ENCODE measurements at regions not wholly inside any gene's neighbourhood (a gene's known extent, or its start where the extent isn't known, plus 50 kb on each side); places are given as distances from the start of the nearest gene placed in this dataset.
"Not testable (repeated sequence)": the region's sequence is repeated elsewhere in the genome, so short reads cannot be mapped to it uniquely, and the experiment has no call there.

DNA sequence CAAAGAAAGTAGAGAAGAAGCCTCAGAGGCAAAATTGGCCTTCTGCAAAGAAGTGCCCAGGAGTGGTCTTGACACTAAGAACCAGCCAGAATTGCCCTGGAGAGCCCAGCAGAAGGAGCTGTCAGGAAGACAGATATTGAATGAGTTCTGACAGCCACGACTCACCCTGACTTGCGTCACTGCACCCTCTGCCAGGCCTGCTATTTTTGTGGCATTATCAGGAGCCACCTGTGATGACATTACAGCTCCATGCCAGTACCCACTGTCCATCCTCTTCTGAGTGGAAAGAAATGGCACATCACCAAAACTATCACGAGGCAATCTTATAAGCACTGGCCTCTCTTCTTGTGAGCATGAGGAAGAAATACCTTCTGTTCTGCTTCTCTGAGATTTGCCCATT is 67.7 kb downstream of the SMIM20 start:
- peak; percentile 5 for DNase-seq

GRCh38 chr4:25982962-25983361 is 68.9 kb downstream of the SMIM20 start:
- DNase-seq, result no peak

DNA sequence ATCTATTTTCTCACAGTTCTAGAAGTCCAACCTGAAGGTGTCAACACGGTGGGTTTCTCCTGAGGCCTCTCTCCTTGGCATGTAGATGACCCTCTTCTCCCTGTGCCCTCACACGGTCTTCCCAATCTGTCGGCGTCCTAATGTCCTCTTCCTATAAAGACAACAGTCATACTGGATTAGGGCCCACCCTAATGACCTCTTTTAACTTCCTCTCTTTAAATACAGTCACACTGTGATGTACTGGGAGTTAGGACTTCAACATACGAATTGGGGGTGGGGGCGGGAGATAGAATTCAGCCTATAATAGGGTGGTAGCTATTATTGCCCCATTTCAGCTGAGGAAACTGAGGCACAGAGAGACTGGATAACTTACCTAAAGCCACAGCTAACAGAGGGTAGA is 70.2 kb downstream of the SMIM20 start:
- no peak for DNase-seq

DNA sequence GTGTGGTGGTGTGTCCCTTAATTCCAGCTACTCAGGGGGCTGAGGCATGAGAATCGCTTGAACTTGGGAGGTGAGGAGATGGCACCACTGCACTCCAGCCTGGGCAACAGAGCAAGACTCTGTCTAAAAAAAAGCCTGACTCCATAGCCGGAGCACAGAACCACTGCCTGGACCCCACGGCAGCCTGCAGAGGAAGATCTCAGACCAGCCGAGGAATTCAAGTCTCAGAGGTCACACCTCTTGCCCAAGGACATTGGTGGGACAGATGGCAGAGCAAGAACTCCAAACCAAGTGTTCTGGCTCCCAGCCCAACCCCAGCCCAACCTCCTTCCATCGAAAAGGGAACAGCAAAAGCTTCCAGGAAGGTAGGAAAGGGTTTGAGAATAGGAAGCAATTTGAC is 70.8 kb downstream of the SMIM20 start:
- DNase-seq, result no peak

DNA sequence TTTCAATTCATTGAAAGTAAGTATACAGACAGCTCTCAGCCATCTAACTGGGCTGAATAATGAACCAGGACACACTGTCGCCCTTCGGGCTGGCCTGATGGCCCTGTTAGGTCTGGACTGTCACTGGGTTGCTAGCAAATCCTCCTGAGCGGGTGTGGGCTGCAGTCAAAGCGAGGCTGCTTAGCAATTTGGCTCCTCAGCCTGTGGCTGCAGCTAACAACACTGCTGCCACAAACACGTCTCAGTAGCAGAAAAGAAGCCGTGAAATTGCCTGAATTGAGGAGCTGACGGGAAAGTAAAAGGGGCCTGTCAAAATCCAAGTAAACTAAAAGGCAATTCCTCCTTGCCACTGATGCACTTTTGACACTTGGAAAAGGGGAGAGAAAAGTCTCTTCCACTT is 72.8 kb downstream of the SMIM20 start:
- no peak for DNase-seq

DNA sequence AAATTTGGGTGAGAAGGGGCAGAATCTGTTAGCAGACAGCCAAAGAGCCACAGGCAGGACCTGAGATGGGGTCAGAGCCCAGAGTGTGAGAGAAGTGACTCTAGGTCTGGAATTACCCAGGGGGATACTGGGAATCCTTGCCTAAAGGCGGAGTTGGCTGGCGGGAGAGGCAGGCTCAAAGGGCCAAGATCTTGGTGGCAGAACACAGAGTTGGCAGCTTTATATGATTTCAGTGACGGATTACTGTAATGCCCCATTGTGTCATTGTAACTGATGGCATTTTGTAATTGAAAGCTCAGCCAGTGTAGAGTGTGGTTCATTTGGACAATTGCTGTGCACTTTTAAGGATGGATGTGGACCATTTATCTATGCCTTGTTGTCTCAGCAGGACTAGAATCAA is 77.3 kb downstream of the SMIM20 start:
- no peak for DNase-seq

GRCh38 chr4:25993395-25994185 is 79.6 kb downstream of the SMIM20 start:
- peak; percentile 35 for DNase-seq

- not testable (repeated sequence) for DNase-seq
These were observed 80.6 kb downstream of the SMIM20 start for GRCh38 chr4:25994577-25994976.

- DNase-seq, result no peak
These were observed 86.4 kb downstream of the SMIM20 start for GRCh38 chr4:26000274-26000950.

DNA sequence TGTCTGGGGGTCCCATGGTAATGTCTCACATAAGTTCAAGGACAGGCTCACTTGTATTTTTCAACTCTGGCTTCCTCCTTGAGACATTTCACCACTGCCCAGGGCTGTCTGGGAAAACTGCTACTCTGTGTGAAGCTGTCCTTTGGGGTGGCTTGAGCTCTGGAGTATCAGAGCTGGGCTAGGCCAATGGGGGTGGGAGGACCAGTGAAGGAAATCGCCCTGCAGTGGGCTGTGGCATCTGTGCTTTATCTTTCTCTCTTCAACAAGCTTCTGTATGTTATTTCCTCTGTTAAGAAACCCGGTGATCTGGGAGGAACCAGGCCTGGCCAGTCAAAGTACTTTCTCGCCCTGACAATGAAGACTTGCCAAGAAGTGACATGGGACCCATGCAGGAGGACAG is 87.4 kb downstream of the SMIM20 start:
- DNase-seq, result no peak

DNA sequence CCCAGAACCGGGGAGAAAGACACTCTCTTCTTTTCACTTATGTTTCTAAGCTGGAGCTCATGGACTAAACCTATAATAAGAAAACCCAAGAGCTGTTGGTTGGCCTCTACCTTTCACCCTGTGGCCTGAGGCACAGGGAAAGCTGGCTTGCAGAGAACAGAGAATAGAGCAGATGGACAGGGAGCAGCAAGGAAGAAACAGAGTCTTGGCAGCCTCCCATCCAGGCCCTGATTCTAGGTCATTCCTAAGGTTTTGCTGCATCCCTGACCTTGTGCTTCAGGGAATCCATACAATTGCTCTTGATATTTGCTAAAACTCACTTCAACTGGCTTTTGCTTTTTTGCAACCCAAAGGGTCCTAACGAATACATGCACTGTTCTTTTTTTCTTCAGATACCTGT is 87.8 kb downstream of the SMIM20 start:
- DNase-seq, result no peak

DNA sequence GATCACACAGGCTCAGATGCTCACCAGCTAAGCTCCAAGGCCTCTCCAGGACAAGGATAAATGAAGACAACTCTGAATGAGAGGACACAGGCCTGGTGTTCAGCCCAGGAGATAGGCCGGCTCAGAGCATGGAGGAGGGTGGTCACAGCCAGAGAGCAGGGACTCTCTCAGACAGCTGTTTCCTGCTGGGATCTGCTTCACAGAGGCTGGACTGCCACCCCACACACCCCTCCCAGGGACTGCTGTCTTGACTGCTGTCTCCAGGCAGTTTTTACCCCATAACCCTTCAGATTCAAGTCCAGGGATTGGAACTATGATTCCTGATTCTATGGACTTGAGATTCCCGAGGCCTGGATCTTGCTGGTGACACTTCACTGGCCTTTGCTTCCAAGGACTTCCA is 89.0 kb downstream of the SMIM20 start:
- DNase-seq, result no peak

DNA sequence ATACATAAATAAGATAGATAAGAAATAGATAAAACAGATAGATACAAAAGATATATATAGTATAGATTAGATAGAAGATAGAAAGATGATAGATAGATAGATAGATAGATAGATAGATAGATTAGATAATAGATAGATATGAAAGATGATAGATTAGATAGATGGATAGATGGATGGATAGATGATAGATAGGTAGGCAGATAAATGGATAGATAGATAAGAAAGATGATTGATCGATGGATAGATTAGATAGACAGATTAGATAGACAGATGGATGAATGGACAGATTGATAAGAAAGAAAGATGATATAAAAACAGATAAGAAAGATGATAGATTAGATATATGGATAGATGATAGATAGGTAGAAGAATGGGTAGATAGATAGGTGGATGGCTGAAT is 90.3 kb downstream of the SMIM20 start:
- no peak for DNase-seq

GRCh38 chr4:26005764-26006163 is 91.7 kb downstream of the SMIM20 start:
- no peak for DNase-seq

DNA sequence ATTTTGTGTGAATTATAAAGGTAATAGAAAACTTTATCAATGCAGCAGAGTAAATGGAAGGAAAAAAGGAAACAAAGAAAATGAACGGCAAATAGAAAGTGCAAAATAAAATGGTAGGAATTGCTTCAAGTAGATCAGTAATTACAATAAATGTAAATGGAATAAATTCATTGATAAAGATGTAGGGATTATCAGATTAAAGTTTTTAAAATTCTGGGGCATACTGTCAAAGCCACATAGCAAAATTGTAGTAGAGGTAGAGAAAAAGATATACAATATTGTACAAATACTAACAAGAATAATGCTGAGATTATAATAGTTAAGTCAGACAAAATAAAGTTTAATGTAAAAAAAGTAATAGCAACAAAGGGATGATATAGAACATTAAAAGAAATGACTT is 94.7 kb downstream of the SMIM20 start:
- DNase-seq, result no peak

- peak; percentile 31 for DNase-seq
These were observed 95.5 kb downstream of the SMIM20 start for GRCh38 chr4:26009502-26009901.

DNA sequence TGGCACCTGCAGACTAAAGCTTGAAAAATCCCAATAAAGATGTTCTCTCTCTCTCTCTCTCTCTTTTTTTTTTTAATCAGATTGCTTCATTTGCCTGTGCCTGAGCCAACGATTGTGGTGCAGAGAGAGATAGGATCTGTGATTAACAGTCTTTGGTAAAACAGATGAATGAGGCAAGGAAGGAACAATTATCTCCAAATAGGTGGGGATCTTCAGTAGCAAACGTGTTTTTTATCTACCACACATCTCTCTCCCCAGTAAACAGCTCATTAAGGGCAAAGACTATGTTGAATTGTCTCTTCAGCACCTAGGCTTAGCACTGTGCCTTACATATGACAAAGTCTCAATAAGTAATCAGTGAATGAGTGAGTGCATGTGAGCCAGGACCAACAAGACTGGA is 96.3 kb downstream of the SMIM20 start:
- DNase-seq, result no peak

GRCh38 chr4:26013629-26014028 is 99.6 kb downstream of the SMIM20 start:
- DNase-seq, result no peak

DNA sequence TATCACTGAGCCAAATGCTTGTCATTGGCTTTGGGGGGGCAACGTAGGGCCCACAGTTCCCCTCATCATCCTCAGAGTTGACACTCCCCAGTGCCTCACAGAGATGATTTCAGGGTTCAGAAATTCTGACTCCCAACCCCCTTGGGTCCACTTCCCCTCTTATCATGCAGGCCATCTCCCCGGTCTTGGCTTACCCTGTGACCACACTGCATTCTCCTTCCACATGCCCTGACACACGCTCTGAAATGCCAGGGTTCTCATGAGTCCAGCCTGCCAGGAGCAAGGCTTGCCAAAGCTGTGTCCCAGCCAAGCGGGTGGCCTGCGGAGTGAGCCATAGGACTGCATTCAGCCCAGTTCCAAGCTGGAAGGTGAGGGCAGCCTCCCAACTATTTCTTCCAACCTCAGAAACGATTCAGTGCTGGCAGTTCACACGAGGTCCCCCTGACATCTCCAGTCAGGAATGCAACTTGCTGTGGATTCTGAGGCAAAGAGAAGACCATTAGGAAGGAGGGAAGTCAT is 101.2 kb downstream of the SMIM20 start:
- DNase-seq, result no peak

- DNase-seq, result no peak
These were observed 101.9 kb downstream of the SMIM20 start for GRCh38 chr4:26015906-26016305.

- no peak for DNase-seq
These were observed 103.5 kb downstream of the SMIM20 start for GRCh38 chr4:26017531-26017930.

DNA sequence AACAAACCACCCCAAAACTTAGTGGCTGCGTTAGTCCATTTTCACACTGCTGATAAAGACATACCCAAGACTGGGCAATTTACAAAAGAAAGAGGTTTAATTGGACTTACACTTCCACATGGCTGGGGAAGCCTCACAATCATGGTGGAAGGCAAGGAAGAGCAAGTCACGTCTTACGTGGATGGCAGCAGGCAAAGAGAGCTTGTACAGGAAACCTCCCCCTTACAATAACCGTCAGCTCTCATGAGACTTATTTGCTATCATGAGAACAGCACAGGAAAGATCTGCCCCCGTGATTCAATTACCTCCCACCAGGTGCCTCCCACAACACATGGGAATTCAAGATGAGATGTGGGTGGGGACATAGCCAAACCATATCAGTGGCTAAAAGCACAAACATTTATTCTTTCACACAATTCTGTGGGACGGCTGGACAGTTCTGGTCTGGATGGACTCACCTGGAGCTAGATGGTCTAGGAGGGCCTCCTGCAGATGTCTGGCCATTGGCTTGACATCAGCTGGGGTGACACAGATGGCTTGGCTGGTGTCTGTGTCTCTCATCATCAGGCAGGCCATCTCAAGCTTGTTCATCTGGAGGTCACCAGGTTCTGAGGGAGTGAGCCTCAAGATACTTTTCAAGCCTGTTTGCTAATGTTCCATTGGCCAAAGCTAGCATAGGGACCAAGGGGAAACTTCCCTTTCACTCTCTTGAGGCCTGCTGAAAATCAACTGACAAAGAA is 104.1 kb downstream of the SMIM20 start:
- DNase-seq, result not testable (repeated sequence)

- peak; percentile 41 for DNase-seq
These were observed 106.2 kb downstream of the SMIM20 start for GRCh38 chr4:26020083-26020668.

Measured in activated CD4-positive, alpha-beta T cell treated with anti-CD3 and anti-CD28 coated beads, Interleukin-10, Interleukin-2, amounts not matched to agents 100 ng/mL and 50 ng/mL, durations not matched to agents 16 hours and 8 hours (primary cell).